GM12878 (cell line): ENCODE measurements at regions not wholly inside any gene's neighbourhood (a gene's known extent, or its start where the extent isn't known, plus 50 kb on each side); places are given as distances from the start of the nearest gene placed in this dataset.

Source experiments
- ATAC-seq: fragments of 200-7000 bp; cut with Tn5 transposase; 3 replicates; pipeline ENCODE4 v1.9.1; 2020; ENCODE audit warnings: mild to moderate bottlenecking, moderate library complexity
- BruUV-seq: library from RNA; stranded (reverse); fragments of 400-500 nt; replicated peaks from 2 replicates; lab custom pipeline; 2021; lab: Mats Ljungman, UMichigan
- CTCF ChIA-PET: fragments of 300-600 bp; sonication (Branson Sonifier 250); formaldehyde crosslinking; extraction: SDS; loops from one replicate; lab custom pipeline; 2021; ENCODE audit warnings: inconsistent platforms; lab: Yijun Ruan, JAX
- POLR2A ChIA-PET: fragments of 350-600 bp; formaldehyde crosslinking; extraction: SDS; loops from one replicate; lab custom pipeline; 2021; ENCODE audit warnings: inconsistent platforms; lab: Charles Lee
- RAD21 ChIA-PET: fragments of 300-600 bp; sonication (Branson Sonifier 250); formaldehyde crosslinking; loops from one replicate; lab custom pipeline; 2023; ENCODE audit warnings: antibody characterized with exemption; ENCODE audit not compliant: unreplicated experiment; lab: Charles Lee
- SMC1A ChIA-PET: fragments of 300-600 bp; sonication (Branson Sonifier 250); formaldehyde crosslinking; loops from one replicate; lab custom pipeline; 2023; ENCODE audit not compliant: unreplicated experiment, uncharacterized antibody; lab: Charles Lee
- DNase-seq: peaks from one replicate; pipeline ENCODE4 v3.0.0-alpha.2; 2011; ENCODE audit warnings: low read depth, low spot score
- FAIRE-seq: peaks from 3 replicates; lab custom pipeline; 2011; peaks lifted over from hg19 to GRCh38; lab: Jason Lieb, UNC
- H2AFZ ChIP-seq: 2 replicates; pipeline ENCODE4 v1.6.0; 2011; ENCODE audit warnings: low read depth, low read length, control low read depth; ENCODE audit not compliant: control insufficient read depth
- H3K27ac ChIP-seq: 2 replicates; pipeline ENCODE4 v1.5.1; 2011; ENCODE audit warnings: control low read depth; ENCODE audit not compliant: control insufficient read depth, insufficient read depth
- H3K27me3 ChIP-seq, 2 experiments: replicated peaks in 1 of 2; 2 replicates each; pipeline versions ENCODE4 v1.6.0 to v1.6.1; 2011; ENCODE audit warnings: low read length in 1 of 2; ENCODE audit not compliant: control insufficient read depth in 2 of 2, insufficient read depth in 2 of 2
- H3K36me3 ChIP-seq, 2 experiments: 2 replicates each; pipeline ENCODE4 v1.5.1; 2011; ENCODE audit warnings: low read length in 1 of 2; ENCODE audit not compliant: control insufficient read depth in 2 of 2, insufficient read depth in 2 of 2
- H3K4me1 ChIP-seq: 2 replicates; pipeline ENCODE4 v1.6.1; 2011; ENCODE audit warnings: mild to moderate bottlenecking, low read length, moderate library complexity, mixed read lengths; ENCODE audit not compliant: control insufficient read depth, insufficient read depth
- H3K4me2 ChIP-seq: 2 replicates; pipeline ENCODE4 v1.6.0; 2011; ENCODE audit warnings: control low read depth; ENCODE audit not compliant: control insufficient read depth, insufficient read depth
- H3K4me3 ChIP-seq: fragments of 200-600 bp; sonication (generic); 2 replicates; pipeline ENCODE4 v1.5.1; 2016
- H3K79me2 ChIP-seq: 2 replicates; pipeline ENCODE4 v1.6.0; 2011; ENCODE audit warnings: low read length; ENCODE audit not compliant: control insufficient read depth, insufficient read depth
- H3K9ac ChIP-seq: 2 replicates; pipeline ENCODE4 v1.8.0; 2011; ENCODE audit warnings: low read length, control low read depth, mixed read lengths; ENCODE audit not compliant: control insufficient read depth, insufficient read depth
- H3K9me3 ChIP-seq: replicated peaks from 3 replicates; pipeline ENCODE4 v1.5.1; 2011; ENCODE audit warnings: mild to moderate bottlenecking, low read length; ENCODE audit not compliant: control insufficient read depth, insufficient read depth
- H4K20me1 ChIP-seq: 2 replicates; pipeline ENCODE4 v1.6.0; 2011; ENCODE audit not compliant: control insufficient read depth, insufficient read depth
- ATF2 ChIP-seq: IDR thresholded peaks from 2 replicates; pipeline ENCODE4 v1.6.1; 2012; ENCODE audit warnings: low read length, inconsistent platforms
- CREB1 ChIP-seq: IDR thresholded peaks from 2 replicates; pipeline ENCODE4 v1.6.1; 2012; ENCODE audit warnings: low read depth, mild to moderate bottlenecking, inconsistent platforms
- ELK1 ChIP-seq: IDR thresholded peaks from 2 replicates; pipeline ENCODE4 v1.6.1; 2012; ENCODE audit warnings: low read depth, low read length, improper control_type of control experiment
- KDM1A ChIP-seq: fragments of 200-600 bp; sonication (generic); IDR thresholded peaks from 2 replicates; pipeline ENCODE4 v1.6.1; 2016; ENCODE audit warnings: borderline replicate concordance
- KLF5 ChIP-seq: fragments of 450-650 bp; IDR thresholded peaks from 2 replicates; pipeline ENCODE4 v1.6.1; 2014; ENCODE audit warnings: mild to moderate bottlenecking; ENCODE audit not compliant: partially characterized antibody
- MLLT1 ChIP-seq: fragments of 450-650 bp; IDR thresholded peaks from 2 replicates; pipeline ENCODE4 v1.6.1; 2016; ENCODE audit warnings: mild to moderate bottlenecking
- NR2C2 ChIP-seq: IDR thresholded peaks from 2 replicates; pipeline ENCODE4 v1.6.1; 2011; ENCODE audit warnings: borderline replicate concordance, low read depth; ENCODE audit not compliant: control insufficient read depth, insufficient read length
- RUNX3 ChIP-seq: IDR thresholded peaks from 2 replicates; pipeline ENCODE4 v1.6.1; 2012; ENCODE audit warnings: low read length, inconsistent platforms
- SMARCA5 ChIP-seq: fragments of 450-650 bp; IDR thresholded peaks from 2 replicates; pipeline ENCODE4 v1.6.1; 2017; ENCODE audit warnings: mild to moderate bottlenecking
- STAT1 ChIP-seq: fragments of 450-650 bp; conservative IDR thresholded peaks from 2 replicates; pipeline ENCODE4 v1.6.1; 2014; ENCODE audit warnings: antibody characterized with exemption, mild to moderate bottlenecking
- WGBS: methylation state at CpG from one replicate; pipeline ENCODE4 v1.1.6; 2016; ENCODE audit warnings: low lambda C conversion rate; ENCODE audit not compliant: insufficient replicate concordance, insufficient coverage; ENCODE audit errors: missing lambda C conversion rate; 5-methylcytosine and 5-hydroxymethylcytosine counted together
- in situ Hi-C: fragments of 300-500 bp; cut with MboI; formaldehyde crosslinking; loops from 9 replicates; pipeline ENCODE4 v1.14.3; 2018; ENCODE audit warnings: mixed read lengths
- intact Hi-C: fragments of 100-400 bp; cut with micrococcal nuclease; formaldehyde crosslinking; loops from one replicate; pipeline ENCODE4 v1.14.2; 2022; ENCODE audit not compliant: unreplicated experiment

GRCh38 chr18:2050702-2051201 lies 520.6 kb downstream of the METTL4 start:
- no TSS peak for BruUV-seq
- H3K79me2 ChIP-seq, result no peaks in the 10 kb centered on the region
- DNase-seq (no peak), FAIRE-seq (no peak), ATAC-seq (no peak)
- H3K27me3 ChIP-seq, result no peaks in the 10 kb centered on the region; a peak in 1 of 4 replicates
- no peak overlapping the region for H3K27ac ChIP-seq
- ChIA-PET SMC1A (interaction anchor here (1.1 kb wide), 1 partner anchor 21 kb away, joined by 3 read pairs; no protein-coding TSS in a partner anchor), POLR2A (no interaction called here), CTCF (interaction anchor here (1.1 kb wide), 1 partner anchor 54 kb away, joined by 3 read pairs; no protein-coding TSS in a partner anchor), RAD21 (no interaction called here)
- H3K4me2 ChIP-seq, result no peak overlapping the region
- in situ Hi-C loops, result no loop called here
- intact Hi-C loops, result no loop called here
- TF ChIP-seq MLLT1 (no peak), ATF2 (no peak), STAT1 (no peak), KDM1A (no peak), RUNX3 (no peak), ELK1 (no peak), NR2C2 (no peak), KLF5 (no peak), CREB1 (no peak), SMARCA5 (no peak)
- no peak overlapping the region for H3K4me3 ChIP-seq
- H3K9me3 ChIP-seq, result no peaks in the 10 kb centered on the region
- no peak overlapping the region for H3K9ac ChIP-seq
- H3K36me3 ChIP-seq, result no peaks in the 10 kb centered on the region
- H2AFZ ChIP-seq, result no peak overlapping the region
- no peaks in the 10 kb centered on the region for H4K20me1 ChIP-seq
- H3K4me1 ChIP-seq, result no peaks in the 10 kb centered on the region
- WGBS, result 2% methylated on average over 3 of the region's 3 CpGs
